GM12875 (cell line): ENCODE measurements at regions not wholly inside any gene's neighbourhood (a gene's known extent, or its start where the extent isn't known, plus 50 kb on each side); places are given as distances from the start of the nearest gene placed in this dataset.

ENCODE experiments used
- H3K4me3 ChIP-seq: one replicate; pipeline ENCODE4 v1.5.1; 2011; ENCODE audit warnings: low read depth, low read length, control low read depth
- CTCF ChIP-seq: IDR thresholded peaks from 2 replicates; pipeline ENCODE4 v1.5.1; 2011; ENCODE audit warnings: low read depth, mild to moderate bottlenecking, control low read depth, inconsistent platforms, low read length, moderate library complexity, borderline replicate concordance; ENCODE audit not compliant: insufficient read depth

GRCh38 chr4:44118971-44119680, 329.5 kb downstream of the KCTD8 start:
- TF ChIP-seq CTCF, result no peak
- no peak overlapping the region for H3K4me3 ChIP-seq

GRCh38 chr4:44120646-44121045, 328.0 kb downstream of the KCTD8 start:
- H3K4me3 ChIP-seq, result no peak overlapping the region
- no peak for TF ChIP-seq CTCF

- H3K4me3 ChIP-seq, result no peak overlapping the region
- TF ChIP-seq CTCF, result no peak
Observed at GRCh38 chr4:44121210-44121609, 327.4 kb downstream of the KCTD8 start.
